B cell (primary cell): ENCODE measurements at regions not wholly inside any gene's neighbourhood (a gene's known extent, or its start where the extent isn't known, plus 50 kb on each side); places are given as distances from the start of the nearest gene placed in this dataset.
A peak's percentile ranks its signal among the peaks of the same experiment; 100 is the strongest.

Experiments used
- ATAC-seq: fragments of 200-7000 bp; cut with Tn5 transposase; one replicate; pipeline ENCODE4 v1.10.0; 2021; ENCODE audit warnings: low read depth, mild to moderate bottlenecking, moderate number of reproducible peaks, moderate library complexity
- CTCF ChIA-PET: fragments of 350-600 bp; sonication (Branson Sonifier 250); formaldehyde crosslinking; loops from one replicate; lab custom pipeline; 2021; ENCODE audit warnings: antibody characterized with exemption, inconsistent platforms; lab: Charles Lee
- POLR2A ChIA-PET: fragments of 350-600 bp; sonication (Branson Sonifier 250); formaldehyde crosslinking; loops from one replicate; lab custom pipeline; 2021; ENCODE audit warnings: antibody characterized with exemption; lab: Charles Lee
- DNase-seq: peaks from one replicate; pipeline ENCODE4 v3.0.0; 2013
- H2AFZ ChIP-seq: 2 replicates; pipeline ENCODE4 v1.6.1; 2012; ENCODE audit warnings: mild to moderate bottlenecking, low read depth, low read length; ENCODE audit not compliant: insufficient read depth, poor library complexity, severe bottlenecking
- H3K27ac ChIP-seq, 2 donors: 1 replicate in 1 of 2; 2 replicates in 1 of 2; pipeline ENCODE4 v1.5.1; 2012 to 2013; ENCODE audit warnings: low read length in 2 of 2, mild to moderate bottlenecking in 2 of 2, moderate library complexity in 1 of 2
- H3K27me3 ChIP-seq, 4 experiments: fragments of 200-600 bp in 1 of 4; sonication (generic) in 1 of 4; replicated peaks in 1 of 4; 1 replicate in 2 of 4; 2 replicates in 2 of 4; pipeline versions ENCODE4 v1.6.1 to v1.7.0; 2013 to 2016; ENCODE audit warnings: low read length in 3 of 4, mild to moderate bottlenecking in 2 of 4, mixed read lengths in 1 of 4, moderate library complexity in 1 of 4; ENCODE audit not compliant: insufficient read depth in 4 of 4, control insufficient read depth in 3 of 4; ENCODE audit errors: control extremely low read depth in 1 of 4
- H3K36me3 ChIP-seq, 2 experiments: replicated peaks in 1 of 2; 1 replicate in 1 of 2; 2 replicates in 1 of 2; pipeline versions ENCODE4 v1.6.1 to v1.7.1; 2013; ENCODE audit warnings: low read length in 1 of 2; ENCODE audit not compliant: insufficient read depth in 2 of 2, control insufficient read depth in 1 of 2; ENCODE audit errors: control extremely low read depth in 1 of 2, extremely low read depth in 1 of 2
- H3K4me1 ChIP-seq, 2 donors: fragments of 200-600 bp in 1 of 2; sonication (generic) in 1 of 2; 1 replicate in 1 of 2; 2 replicates in 1 of 2; pipeline versions ENCODE4 v1.5.1 to v1.6.1; 2013 to 2017; ENCODE audit warnings: low read length in 2 of 2; ENCODE audit not compliant: control insufficient read depth in 2 of 2, insufficient read depth in 2 of 2
- H3K4me2 ChIP-seq: replicated peaks from 2 replicates; pipeline ENCODE3; 2012; ENCODE audit warnings: mild to moderate bottlenecking, low read depth, low read length; ENCODE audit not compliant: poor library complexity, severe bottlenecking
- H3K4me3 ChIP-seq, 5 experiments: fragments of 200-600 bp in 1 of 5; sonication (generic) in 1 of 5; 1 replicate in 3 of 5; 2 replicates in 2 of 5; pipeline versions ENCODE4 v1.5.1 to v1.7.0; 2011 to 2016; ENCODE audit warnings: low read length in 4 of 5, mild to moderate bottlenecking in 4 of 5, low read depth in 2 of 5, control low read depth in 1 of 5, moderate library complexity in 1 of 5; ENCODE audit not compliant: insufficient read depth in 1 of 5; ENCODE audit errors: control extremely low read depth in 1 of 5, extremely low read depth in 1 of 5
- H3K79me2 ChIP-seq: fragments of 200-600 bp; sonication (generic); one replicate; pipeline ENCODE4 v1.6.0; 2016; ENCODE audit warnings: low read length; ENCODE audit not compliant: control insufficient read depth, insufficient read depth
- H3K9ac ChIP-seq: fragments of 200-600 bp; sonication (generic); 2 replicates; pipeline ENCODE4 v1.6.1; 2017; ENCODE audit warnings: mild to moderate bottlenecking, low read length, moderate library complexity
- H3K9me3 ChIP-seq, 3 donors: one replicate each; pipeline versions ENCODE4 v1.6.1 to v1.7.1; 2013; ENCODE audit warnings: low read length in 2 of 3; ENCODE audit not compliant: control insufficient read depth in 2 of 3, insufficient read depth in 1 of 3; ENCODE audit errors: control extremely low read depth in 1 of 3
- H4K20me1 ChIP-seq: 2 replicates; pipeline ENCODE4 v1.6.0; 2012; ENCODE audit warnings: mild to moderate bottlenecking, low read length; ENCODE audit not compliant: insufficient read depth, control insufficient read depth, poor library complexity, severe bottlenecking
- H3K27ac Mint-ChIP-seq: one replicate; pipeline ENCODE4 v1.8.0; 2021; ENCODE audit warnings: mixed read lengths
- H3K27me3 Mint-ChIP-seq: one replicate; pipeline ENCODE4 v1.8.0; 2021; ENCODE audit warnings: mixed read lengths
- H3K4me1 Mint-ChIP-seq: one replicate; pipeline ENCODE4 v1.8.0; 2021; ENCODE audit warnings: mixed read lengths
- H3K4me3 Mint-ChIP-seq: one replicate; pipeline ENCODE4 v1.8.0; 2021; ENCODE audit warnings: mixed read lengths
- H3K9me3 Mint-ChIP-seq: one replicate; pipeline ENCODE4 v1.8.0; 2022; ENCODE audit warnings: mixed read lengths; ENCODE audit not compliant: insufficient read depth
- CTCF ChIP-seq: fragments of 200-600 bp; IDR thresholded peaks from one replicate; pipeline ENCODE4 v1.8.0; 2022; ENCODE audit warnings: antibody characterized with exemption, mild to moderate bottlenecking
- EZH2 ChIP-seq: IDR thresholded peaks from 2 replicates; pipeline ENCODE4 v1.6.1; 2012; ENCODE audit warnings: borderline replicate concordance, low read depth, mild to moderate bottlenecking, moderate library complexity, low read length; ENCODE audit not compliant: insufficient read depth, poor library complexity, severe bottlenecking
- WGBS: methylation state at CpG from one replicate; pipeline ENCODE4 v1.1.5; 2013; ENCODE audit warnings: missing lambda C conversion rate; ENCODE audit not compliant: insufficient coverage; 5-methylcytosine and 5-hydroxymethylcytosine counted together
- intact Hi-C: fragments of 100-400 bp; cut with micrococcal nuclease; formaldehyde crosslinking; loops from one replicate; pipeline ENCODE4 v1.10.0; 2022

DNA sequence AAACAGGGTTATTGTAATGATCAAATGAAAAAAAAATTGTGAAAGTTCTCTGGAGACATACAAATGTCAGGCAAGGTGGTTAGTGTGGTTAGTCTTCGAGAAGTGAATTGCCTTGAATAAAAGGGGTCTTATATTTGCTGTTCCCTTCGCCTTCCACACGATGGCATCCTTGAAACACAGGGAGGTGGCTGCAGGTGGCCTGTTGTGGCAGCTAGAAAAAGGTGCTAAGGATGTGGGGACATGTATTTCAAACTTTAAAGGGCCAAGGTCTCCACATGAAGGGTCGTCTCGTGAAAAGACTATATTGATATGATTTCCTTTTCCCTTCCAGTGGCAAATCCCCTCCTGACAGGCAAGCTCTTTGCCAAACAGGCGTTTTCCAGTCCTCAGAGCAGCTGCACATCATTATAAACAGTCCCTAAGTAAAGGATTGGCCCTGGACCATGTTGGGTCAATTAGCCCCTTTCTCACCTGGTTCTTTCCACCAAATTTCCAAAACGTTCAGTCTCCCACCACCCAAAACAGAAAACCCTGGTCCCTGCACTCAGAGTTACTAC is 68.5 kb downstream of the COPS8 start:
- Histone ChIP-seq H3K4me2 (no peak overlapping the region), H3K9ac (no peak overlapping the region), H2AFZ (no peak overlapping the region), H3K36me3 (no peaks in the 10 kb centered on the region), H3K4me1 (no peaks in the 10 kb centered on the region), H3K27ac (no peak overlapping the region), H3K4me3 (no peak overlapping the region), H3K79me2 (no peaks in the 10 kb centered on the region), H3K9me3 (peaks cover 0 to 3% (median 0%) of the 10 kb centered on the region in 3 donors), H3K27me3 (no peaks in the 10 kb centered on the region), H4K20me1 (no peaks in the 10 kb centered on the region)
- intact Hi-C loops: loop anchor here (2.0 kb wide), 1 partner anchor 321 kb away; no protein-coding TSS in a partner anchor
- no peak for TF ChIP-seq EZH2
- TF ChIP-seq CTCF: peak; percentile 57
- peak; percentile 35 for DNase-seq
- no peaks in the 10 kb centered on the region for H3K9me3 Mint-ChIP-seq
- no peak overlapping the region for H3K27ac Mint-ChIP-seq
- WGBS: 40% methylated on average over 4 of the region's 7 CpGs
- ChIA-PET POLR2A (no interaction called here), CTCF (interaction anchor here (0.8 to 1.8 kb wide), 6 partner anchors 321 to 971 kb away, joined by 3 to 10 read pairs (median 4); no protein-coding TSS in a partner anchor)
- ATAC-seq: no peak
- peaks cover 13% of the 10 kb centered on the region for H3K27me3 Mint-ChIP-seq
- H3K4me3 Mint-ChIP-seq: no peak overlapping the region
- peaks cover under 1% of the 10 kb centered on the region for H3K4me1 Mint-ChIP-seq
